GM12878 (cell line): ENCODE measurements at regions not wholly inside any gene's neighbourhood (a gene's known extent, or its start where the extent isn't known, plus 50 kb on each side); places are given as distances from the start of the nearest gene placed in this dataset.

Experiments used
- ATAC-seq: fragments of 200-7000 bp; cut with Tn5 transposase; 3 replicates; pipeline ENCODE4 v1.9.1; 2020; ENCODE audit warnings: mild to moderate bottlenecking, moderate library complexity
- BruUV-seq: library from RNA; stranded (reverse); fragments of 400-500 nt; replicated peaks from 2 replicates; lab custom pipeline; 2021; lab: Mats Ljungman, UMichigan
- CTCF ChIA-PET: fragments of 300-600 bp; sonication (Branson Sonifier 250); formaldehyde crosslinking; extraction: SDS; loops from one replicate; lab custom pipeline; 2021; ENCODE audit warnings: inconsistent platforms; lab: Yijun Ruan, JAX
- POLR2A ChIA-PET: fragments of 350-600 bp; formaldehyde crosslinking; extraction: SDS; loops from one replicate; lab custom pipeline; 2021; ENCODE audit warnings: inconsistent platforms; lab: Charles Lee
- RAD21 ChIA-PET: fragments of 300-600 bp; sonication (Branson Sonifier 250); formaldehyde crosslinking; loops from one replicate; lab custom pipeline; 2023; ENCODE audit warnings: antibody characterized with exemption; ENCODE audit not compliant: unreplicated experiment; lab: Charles Lee
- SMC1A ChIA-PET: fragments of 300-600 bp; sonication (Branson Sonifier 250); formaldehyde crosslinking; loops from one replicate; lab custom pipeline; 2023; ENCODE audit not compliant: unreplicated experiment, uncharacterized antibody; lab: Charles Lee
- DNase-seq: peaks from one replicate; pipeline ENCODE4 v3.0.0-alpha.2; 2011; ENCODE audit warnings: low read depth, low spot score
- FAIRE-seq: peaks from 3 replicates; lab custom pipeline; 2011; peaks lifted over from hg19 to GRCh38; lab: Jason Lieb, UNC
- H2AFZ ChIP-seq: 2 replicates; pipeline ENCODE4 v1.6.0; 2011; ENCODE audit warnings: low read depth, low read length, control low read depth; ENCODE audit not compliant: control insufficient read depth
- H3K27ac ChIP-seq: 2 replicates; pipeline ENCODE4 v1.5.1; 2011; ENCODE audit warnings: control low read depth; ENCODE audit not compliant: control insufficient read depth, insufficient read depth
- H3K27me3 ChIP-seq, 2 experiments: replicated peaks in 1 of 2; 2 replicates each; pipeline versions ENCODE4 v1.6.0 to v1.6.1; 2011; ENCODE audit warnings: low read length in 1 of 2; ENCODE audit not compliant: control insufficient read depth in 2 of 2, insufficient read depth in 2 of 2
- H3K36me3 ChIP-seq, 2 experiments: 2 replicates each; pipeline ENCODE4 v1.5.1; 2011; ENCODE audit warnings: low read length in 1 of 2; ENCODE audit not compliant: control insufficient read depth in 2 of 2, insufficient read depth in 2 of 2
- H3K4me1 ChIP-seq: 2 replicates; pipeline ENCODE4 v1.6.1; 2011; ENCODE audit warnings: mild to moderate bottlenecking, low read length, moderate library complexity, mixed read lengths; ENCODE audit not compliant: control insufficient read depth, insufficient read depth
- H3K4me2 ChIP-seq: 2 replicates; pipeline ENCODE4 v1.6.0; 2011; ENCODE audit warnings: control low read depth; ENCODE audit not compliant: control insufficient read depth, insufficient read depth
- H3K4me3 ChIP-seq: fragments of 200-600 bp; sonication (generic); 2 replicates; pipeline ENCODE4 v1.5.1; 2016
- H3K79me2 ChIP-seq: 2 replicates; pipeline ENCODE4 v1.6.0; 2011; ENCODE audit warnings: low read length; ENCODE audit not compliant: control insufficient read depth, insufficient read depth
- H3K9ac ChIP-seq: 2 replicates; pipeline ENCODE4 v1.8.0; 2011; ENCODE audit warnings: low read length, control low read depth, mixed read lengths; ENCODE audit not compliant: control insufficient read depth, insufficient read depth
- H3K9me3 ChIP-seq: replicated peaks from 3 replicates; pipeline ENCODE4 v1.5.1; 2011; ENCODE audit warnings: mild to moderate bottlenecking, low read length; ENCODE audit not compliant: control insufficient read depth, insufficient read depth
- H4K20me1 ChIP-seq: 2 replicates; pipeline ENCODE4 v1.6.0; 2011; ENCODE audit not compliant: control insufficient read depth, insufficient read depth
- ATF7 ChIP-seq: fragments of 450-650 bp; IDR thresholded peaks from 2 replicates; pipeline ENCODE4 v1.6.1; 2016; ENCODE audit warnings: low read depth, mild to moderate bottlenecking
- DPF2 ChIP-seq: fragments of 450-650 bp; IDR thresholded peaks from 2 replicates; pipeline ENCODE4 v1.6.1; 2017; ENCODE audit warnings: mild to moderate bottlenecking
- LARP7 ChIP-seq: fragments of 450-650 bp; IDR thresholded peaks from 2 replicates; pipeline ENCODE4 v1.6.1; 2017; ENCODE audit warnings: mild to moderate bottlenecking
- MYB ChIP-seq: fragments of 150-350 bp; IDR thresholded peaks from 2 replicates; pipeline ENCODE4 v1.6.1; 2014; ENCODE audit warnings: mild to moderate bottlenecking, low read depth, low read length, borderline replicate concordance
- POLR2AphosphoS5 ChIP-seq: IDR thresholded peaks from 2 replicates; pipeline ENCODE4 v1.6.1; 2011; ENCODE audit warnings: mild to moderate bottlenecking, low read length, inconsistent platforms
- RAD21 ChIP-seq: IDR thresholded peaks from 2 replicates; pipeline ENCODE4 v1.6.1; 2011; ENCODE audit warnings: mild to moderate bottlenecking, low read depth, low read length, moderate library complexity; ENCODE audit not compliant: insufficient read depth
- RBBP5 ChIP-seq: fragments of 200-600 bp; sonication (generic); conservative IDR thresholded peaks from 2 replicates; pipeline ENCODE4 v1.6.1; 2016
- SMC3 ChIP-seq: IDR thresholded peaks from 2 replicates; pipeline ENCODE4 v1.6.1; 2011; ENCODE audit warnings: low read length, improper control_type of control experiment, borderline replicate concordance
- TCF3 ChIP-seq: IDR thresholded peaks from 2 replicates; pipeline ENCODE4 v1.6.1; 2012; ENCODE audit warnings: low read depth, mild to moderate bottlenecking, low read length, borderline replicate concordance; ENCODE audit not compliant: insufficient read depth
- ZBED1 ChIP-seq: IDR thresholded peaks from 2 replicates; pipeline ENCODE4 v1.6.1; 2016; ENCODE audit warnings: borderline replicate concordance
- ZBTB33 ChIP-seq: fragments of 450-650 bp; IDR thresholded peaks from 2 replicates; pipeline ENCODE4 v1.6.1; 2017; ENCODE audit warnings: mild to moderate bottlenecking
- WGBS: methylation state at CpG from one replicate; pipeline ENCODE4 v1.1.6; 2016; ENCODE audit warnings: low lambda C conversion rate; ENCODE audit not compliant: insufficient replicate concordance, insufficient coverage; ENCODE audit errors: missing lambda C conversion rate; 5-methylcytosine and 5-hydroxymethylcytosine counted together
- in situ Hi-C: fragments of 300-500 bp; cut with MboI; formaldehyde crosslinking; loops from 9 replicates; pipeline ENCODE4 v1.14.3; 2018; ENCODE audit warnings: mixed read lengths
- intact Hi-C: fragments of 100-400 bp; cut with micrococcal nuclease; formaldehyde crosslinking; loops from one replicate; pipeline ENCODE4 v1.14.2; 2022; ENCODE audit not compliant: unreplicated experiment

- TF ChIP-seq POLR2AphosphoS5 (no peak), LARP7 (no peak)
Measured at GRCh38 chr2:70388128-70388527, 86.3 kb upstream of the FAM136A start (continued).

DNA sequence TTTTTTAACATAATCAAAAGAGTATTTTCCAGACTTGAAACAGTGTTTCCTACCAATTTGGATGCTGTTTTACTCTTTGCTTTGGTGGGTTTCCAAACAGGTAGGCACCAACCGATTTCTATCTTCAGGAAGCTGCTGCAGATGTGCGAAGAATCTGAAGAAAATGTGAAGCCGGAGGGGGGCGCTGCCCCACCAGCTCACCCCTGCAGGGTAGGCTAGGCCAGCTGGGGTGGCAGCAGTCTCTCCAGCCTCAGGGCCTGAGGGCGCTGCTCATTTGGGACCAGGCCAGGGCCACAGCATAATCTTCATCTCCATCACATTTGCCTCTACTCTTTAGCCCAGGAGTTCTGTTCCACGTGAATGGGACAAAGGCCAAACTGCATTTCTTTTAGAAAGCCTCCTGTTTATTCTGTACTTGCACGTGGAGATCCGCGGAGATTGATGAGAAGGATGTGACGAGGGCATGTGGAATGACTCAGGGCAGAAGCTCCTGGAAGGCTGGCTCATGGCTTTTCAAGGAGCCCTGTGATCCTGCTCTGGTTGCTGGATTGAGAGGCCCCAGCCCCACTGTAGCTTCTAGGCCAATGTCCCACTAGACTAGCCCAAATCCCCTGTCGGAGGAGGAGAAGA, 84.2 kb upstream of the FAM136A start:
- no peak for TF ChIP-seq ATF7
- no peak for TF ChIP-seq DPF2
- H3K27me3 ChIP-seq = peaks cover 1 to 11% of the 10 kb centered on the region in 2 experiments; a peak in 3 of 4 replicates
- ChIA-PET POLR2A (no interaction called here), SMC1A (no interaction called here), RAD21 (no interaction called here), CTCF (interaction anchor here (0.6 to 1.4 kb wide), 3 partner anchors 11 to 402 kb away, joined by 3 read pairs; no protein-coding TSS in a partner anchor)
- WGBS = 31% methylated on average over 11 of the region's 11 CpGs
- no peaks in the 10 kb centered on the region for H3K79me2 ChIP-seq
- DNase-seq = no peak
- no peaks in the 10 kb centered on the region for H3K36me3 ChIP-seq
- no peak for FAIRE-seq
- ATAC-seq = no peak
- in situ Hi-C loops (no loop called here), intact Hi-C loops (no loop called here)
- H2AFZ ChIP-seq = no peak overlapping the region
- H3K4me3 ChIP-seq = no peak overlapping the region
- no peak overlapping the region for H3K4me2 ChIP-seq
- no peak overlapping the region for H3K27ac ChIP-seq
- H3K4me1 ChIP-seq = no peaks in the 10 kb centered on the region
- no peaks in the 10 kb centered on the region for H3K9me3 ChIP-seq
- no peak overlapping the region for H3K9ac ChIP-seq
- H4K20me1 ChIP-seq = no peaks in the 10 kb centered on the region
- no TSS peak for BruUV-seq

DNA sequence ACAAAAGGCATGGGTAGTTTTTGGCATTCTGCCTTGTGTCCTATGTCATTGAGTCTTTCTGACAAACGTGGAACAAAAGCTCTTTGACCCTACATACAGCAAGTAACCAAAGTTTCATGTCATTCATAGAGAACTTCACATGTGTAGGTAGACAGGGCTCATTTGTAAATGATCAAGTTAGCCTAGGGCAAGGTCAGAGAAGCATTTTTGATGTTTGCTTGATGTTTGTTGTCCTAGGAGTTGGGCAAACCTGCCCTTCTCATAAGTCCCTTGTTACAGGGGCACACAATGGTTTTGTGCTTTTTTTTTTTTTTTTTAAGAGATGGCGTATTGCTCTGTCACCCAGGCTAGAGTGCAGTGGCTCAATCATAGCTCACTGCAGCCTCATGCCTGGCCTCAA, 83.3 kb upstream of the FAM136A start:
- ATAC-seq (no peak), FAIRE-seq (no peak), DNase-seq (no peak)
- WGBS = 33% methylated on average over 2 of the region's 2 CpGs
- H3K4me2 ChIP-seq = no peak overlapping the region
- no peaks in the 10 kb centered on the region for H3K79me2 ChIP-seq
- no peak overlapping the region for H3K9ac ChIP-seq
- no peak overlapping the region for H2AFZ ChIP-seq
- ChIA-PET POLR2A (no interaction called here), RAD21 (no interaction called here), SMC1A (interaction anchor here (0.6 to 0.7 kb wide), 2 partner anchors 20 to 535 kb away, joined by 3 to 4 read pairs; no protein-coding TSS in a partner anchor), CTCF (interaction anchor here (0.6 to 0.8 kb wide), 2 partner anchors 261 to 403 kb away, joined by 3 read pairs; no protein-coding TSS in a partner anchor)
- no peaks in the 10 kb centered on the region for H3K9me3 ChIP-seq
- H3K4me3 ChIP-seq = no peak overlapping the region
- H4K20me1 ChIP-seq = no peaks in the 10 kb centered on the region
- no peak overlapping the region for H3K27ac ChIP-seq
- H3K27me3 ChIP-seq = peaks cover 1 to 11% of the 10 kb centered on the region in 2 experiments; a peak in 3 of 4 replicates
- H3K4me1 ChIP-seq = no peaks in the 10 kb centered on the region
- in situ Hi-C loops (no loop called here), intact Hi-C loops (no loop called here)
- no peaks in the 10 kb centered on the region for H3K36me3 ChIP-seq
- no TSS peak for BruUV-seq
- TF ChIP-seq RAD21 = no peak
- no peak for TF ChIP-seq MYB
- no peak for TF ChIP-seq ZBED1
- TF ChIP-seq ZBTB33 = no peak
- TF ChIP-seq SMC3 = no peak
- TF ChIP-seq TCF3 = no peak
- TF ChIP-seq RBBP5 = no peak
